SHP77 (cell line): ENCODE measurements at regions not wholly inside any gene's neighbourhood (a gene's known extent, or its start where the extent isn't known, plus 50 kb on each side); places are given as distances from the start of the nearest gene placed in this dataset.
"Not testable (repeated sequence)": the region's sequence is repeated elsewhere in the genome, so short reads cannot be mapped to it uniquely, and the experiment has no call there.

Source experiments
- DNase-seq, 2 experiments: peaks; one replicate each; lab custom pipeline; 2025; lab: John Stamatoyannopoulos, UW

DNA sequence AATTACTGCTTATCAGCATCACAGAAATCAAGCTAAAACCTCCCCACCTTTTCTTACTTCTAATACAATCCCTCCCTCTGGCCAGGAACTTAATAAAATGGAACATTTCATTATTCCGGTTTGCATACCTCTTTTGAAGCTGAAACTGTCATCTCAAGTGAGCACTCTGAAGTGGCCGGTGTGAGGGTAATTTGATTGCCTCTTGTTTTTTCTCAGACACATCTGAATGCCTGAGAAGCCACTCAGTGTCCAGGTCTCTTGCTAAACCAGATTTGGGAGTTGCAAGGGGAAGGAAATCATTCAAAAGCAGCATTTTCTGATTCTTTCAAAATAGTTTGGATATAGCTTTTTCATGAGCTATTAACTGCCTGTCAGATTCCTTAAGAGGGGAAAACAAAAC, 190.3 kb downstream of the C1D start:
- DNase-seq: no peak

GRCh38 chr2:67873916-67874315, 188.9 kb downstream of the C1D start:
- no peak for DNase-seq

DNA sequence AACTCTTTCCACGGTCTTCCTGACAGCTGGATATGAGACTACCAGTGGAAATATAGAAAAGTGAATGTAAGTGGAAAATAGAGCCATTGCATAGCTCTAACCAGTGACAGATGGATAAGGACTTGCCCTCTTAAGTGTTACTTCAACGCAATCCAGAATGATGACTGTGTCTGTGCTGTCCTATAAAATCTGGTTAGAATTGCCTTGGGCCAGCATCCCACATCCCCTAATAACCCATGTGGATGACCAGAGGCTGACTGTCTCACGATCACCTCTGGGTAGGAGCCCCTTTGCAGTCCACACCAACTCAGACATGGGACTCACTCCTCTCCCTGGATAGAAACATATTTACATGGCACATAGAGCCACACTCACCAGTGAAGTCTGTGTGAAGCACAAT, 186.6 kb downstream of the C1D start:
- no peak for DNase-seq

- no peak for DNase-seq
These were observed 185.5 kb downstream of the C1D start for GRCh38 chr2:67877301-67877700.

GRCh38 chr2:67878743-67879142, 184.1 kb downstream of the C1D start:
- DNase-seq: no peak

DNA sequence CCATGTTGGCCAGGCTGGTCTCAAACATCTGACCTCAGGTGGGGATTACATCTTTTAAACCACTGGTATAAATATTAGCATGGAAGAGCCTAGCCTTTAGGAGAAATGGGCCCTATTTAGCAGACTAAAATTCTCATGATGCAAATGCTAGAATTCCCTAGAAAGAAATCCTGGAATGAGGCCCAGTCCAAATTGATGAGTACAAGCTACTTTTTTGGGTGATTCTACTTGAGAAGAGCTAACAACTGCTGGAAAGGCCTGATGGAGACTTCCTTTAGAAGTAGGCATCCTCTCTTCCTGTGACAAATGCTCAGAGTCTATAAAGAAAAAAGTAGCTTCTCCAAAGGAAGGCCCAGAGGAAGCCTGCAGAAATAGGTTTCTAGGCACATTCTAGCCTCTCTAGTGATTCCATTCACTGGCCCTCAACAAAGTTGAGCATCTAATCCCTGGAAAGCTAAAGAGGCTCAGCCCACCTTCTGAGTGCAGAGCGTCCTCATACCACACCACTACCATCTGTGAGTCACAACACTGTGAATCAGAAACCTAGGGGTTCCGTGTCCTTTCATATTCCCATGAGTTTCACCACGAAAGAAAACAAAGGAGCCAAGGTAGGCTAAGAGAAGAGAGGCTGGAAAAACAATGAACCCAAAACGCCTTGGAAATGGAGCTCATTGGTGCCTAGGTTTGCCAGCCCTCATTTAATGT, 183.1 kb downstream of the C1D start:
- DNase-seq: no peak

- no peak for DNase-seq
These were observed 182.5 kb downstream of the C1D start for GRCh38 chr2:67880291-67880761.

- DNase-seq: no peak
These were observed 181.0 kb downstream of the C1D start for GRCh38 chr2:67881816-67882215.

DNA sequence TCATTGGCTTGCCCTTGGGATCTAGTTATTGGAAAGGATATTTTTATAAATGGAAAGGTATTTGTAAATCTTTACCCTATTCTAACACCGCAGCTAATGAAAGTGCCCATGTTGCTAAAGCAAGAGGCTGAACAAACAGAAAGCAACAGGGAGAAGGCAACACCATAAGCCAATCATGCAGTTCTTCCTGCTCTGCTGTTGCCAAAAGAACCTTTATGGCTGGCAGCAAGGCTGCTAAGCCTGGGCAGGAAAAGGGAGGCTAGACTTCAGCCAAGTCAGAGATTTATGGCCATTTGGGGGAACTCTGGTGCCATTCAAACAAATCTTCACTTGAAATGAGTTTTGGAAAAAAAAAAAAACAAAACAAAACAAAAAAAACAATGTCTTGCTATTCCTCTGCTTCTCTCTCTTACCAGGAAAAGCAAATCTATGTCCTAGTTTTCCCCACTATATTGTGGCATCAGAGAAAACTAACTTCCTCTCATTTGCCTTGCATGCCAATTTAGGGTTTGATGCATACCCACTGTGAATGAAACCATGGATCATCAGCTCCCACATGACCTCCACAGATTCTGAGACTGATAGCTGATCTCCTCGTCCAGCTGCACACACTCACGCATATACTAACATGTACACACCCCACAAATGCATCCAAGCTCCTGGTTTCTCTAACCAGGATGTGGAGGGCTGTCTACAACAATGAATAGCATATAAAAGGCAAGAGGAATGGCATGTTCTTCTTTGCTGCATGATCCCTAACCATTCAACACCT, 179.3 kb downstream of the C1D start:
- no peak for DNase-seq

DNA sequence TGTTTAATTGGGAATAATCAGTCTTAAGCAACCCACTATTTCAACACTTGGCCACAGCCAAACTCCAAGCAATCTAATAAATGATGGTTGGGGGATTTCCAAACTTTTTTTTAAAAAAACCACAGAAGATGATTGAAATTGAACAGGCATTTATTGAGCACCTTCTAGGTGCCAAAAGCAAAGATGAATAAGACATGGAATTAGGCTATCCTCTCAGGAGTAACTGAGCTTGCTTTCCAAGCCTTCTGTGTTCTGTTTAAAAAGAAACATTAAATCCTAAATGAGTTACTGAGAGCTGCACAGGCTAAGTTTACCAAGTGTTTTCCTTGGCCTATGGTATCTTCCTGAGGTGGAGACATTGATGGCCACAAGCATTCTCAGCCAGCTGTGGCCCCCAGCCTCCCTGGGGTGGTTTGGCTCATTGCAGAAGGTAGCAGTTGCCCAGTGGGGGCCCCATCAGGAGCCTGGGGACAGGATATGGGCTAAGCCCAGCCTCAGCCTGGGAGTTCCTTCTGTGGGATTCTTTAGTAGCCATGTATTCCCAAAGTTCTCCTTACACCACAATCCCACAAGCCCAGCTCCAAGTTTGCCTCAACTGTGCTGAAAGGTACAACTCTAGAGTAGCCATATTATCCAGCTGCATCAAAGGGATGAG, 174.3 kb downstream of the C1D start:
- no peak for DNase-seq

DNA sequence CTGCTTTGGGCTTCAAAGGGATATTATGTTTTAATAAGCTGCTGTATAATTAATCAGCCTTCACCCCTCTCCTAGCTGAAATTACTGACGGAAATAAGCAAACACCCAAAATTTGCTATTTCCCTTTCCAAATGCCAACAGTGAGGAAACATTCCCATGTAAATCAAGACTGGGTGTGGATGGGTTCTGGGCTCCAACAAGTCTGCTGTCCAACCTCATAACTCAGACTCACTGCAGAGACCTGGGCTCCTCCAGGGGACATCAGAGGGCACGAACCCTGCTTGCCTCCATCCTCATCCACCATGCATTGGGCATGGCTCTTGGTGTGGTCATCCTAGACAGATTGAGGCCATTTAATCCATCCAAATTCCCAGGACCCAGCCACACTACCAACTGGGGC, 173.7 kb downstream of the C1D start:
- DNase-seq: no peak

- DNase-seq: no peak
These were observed 171.2 kb downstream of the C1D start for GRCh38 chr2:67891642-67892041.

DNA sequence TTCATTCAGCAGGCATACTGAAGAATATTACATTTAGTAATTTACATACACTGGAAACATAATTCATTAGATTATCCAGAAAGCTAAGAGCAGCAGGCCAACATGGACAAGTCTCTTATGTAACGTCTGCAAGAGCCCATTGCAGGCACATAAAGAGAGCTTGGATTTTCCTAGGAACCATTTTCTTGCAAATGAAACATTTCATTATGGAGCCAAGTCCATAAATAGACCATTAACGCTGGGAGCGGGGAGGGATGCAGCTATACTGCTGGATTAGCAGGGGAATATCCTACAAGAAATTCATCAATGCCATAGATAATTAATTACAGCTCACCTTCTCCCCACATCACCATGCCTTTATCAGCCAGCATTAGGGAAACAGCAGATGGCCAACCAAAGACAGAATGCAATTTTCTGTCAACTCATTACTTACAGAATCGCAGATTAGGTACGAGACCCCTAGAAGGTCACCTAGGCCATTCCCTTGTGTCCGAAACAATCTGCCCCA, 170.4 kb downstream of the C1D start:
- no peak for DNase-seq

- no peak for DNase-seq
These were observed 167.4 kb downstream of the C1D start for GRCh38 chr2:67895227-67895941.

- DNase-seq: no peak
These were observed 166.7 kb downstream of the C1D start for GRCh38 chr2:67896076-67896475.

GRCh38 chr2:67896476-67896875, 166.3 kb downstream of the C1D start:
- no peak for DNase-seq

- no peak for DNase-seq
These were observed 164.2 kb downstream of the C1D start for GRCh38 chr2:67898595-67898994.

GRCh38 chr2:67899187-67899586, 163.6 kb downstream of the C1D start:
- DNase-seq: no peak

GRCh38 chr2:67900826-67901225, 162.0 kb downstream of the C1D start:
- no peak for DNase-seq

DNA sequence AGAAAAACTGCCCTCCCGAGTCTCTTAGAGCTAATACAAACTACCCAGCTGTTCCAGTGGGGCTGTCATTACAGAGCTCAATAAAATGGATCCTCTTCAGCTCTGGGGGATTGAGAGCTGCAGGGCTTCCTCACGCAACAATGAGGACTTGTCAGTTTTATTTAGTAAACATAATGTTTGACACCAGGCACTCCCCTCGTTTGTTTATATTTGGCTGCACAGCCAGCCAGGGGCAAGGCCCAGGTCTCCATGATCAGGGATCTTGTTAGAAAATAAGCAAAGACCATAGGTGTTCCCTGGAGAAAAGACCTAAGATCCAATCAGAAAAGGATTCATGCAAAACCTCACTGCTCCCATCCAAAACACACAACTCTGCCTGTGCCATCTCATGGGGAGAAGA, 158.2 kb downstream of the C1D start:
- DNase-seq: no peak

- no peak for DNase-seq
These were observed 157.8 kb downstream of the C1D start for GRCh38 chr2:67904966-67905365.

GRCh38 chr2:67906547-67906946, 156.3 kb downstream of the C1D start:
- DNase-seq: not testable (repeated sequence)
